ENCODE measurements at regions not wholly inside any gene's neighbourhood (a gene's known extent, or its start where the extent isn't known, plus 50 kb on each side); places are given as distances from the start of the nearest gene placed in this dataset.

DNA sequence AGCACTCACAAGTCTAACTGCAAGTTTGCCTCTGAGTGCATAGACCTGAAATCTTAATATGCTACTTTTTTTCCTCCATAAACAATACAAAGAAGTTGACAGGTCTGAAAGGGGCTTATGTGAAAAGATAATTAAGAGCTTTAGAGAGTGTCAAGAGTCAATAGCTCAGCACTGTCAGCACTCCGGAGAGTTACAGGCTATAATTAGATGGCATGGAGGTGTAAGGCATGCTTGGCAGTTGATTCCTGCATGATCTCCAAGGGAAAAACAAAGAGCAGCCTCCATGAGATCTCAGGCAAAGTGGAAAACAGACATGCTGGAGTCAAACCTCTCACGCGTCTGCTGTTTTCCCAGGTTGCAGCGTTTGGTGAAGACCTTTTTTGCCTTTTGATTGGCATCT lies 468.7 kb downstream of the TLE4 start:
- Histone ChIP-seq H3K36me3 (ENCODE audit: control insufficient read depth in 2 of 4, insufficient read depth in 4 of 4, low read length in 3 of 4) (no peaks in the 10 kb centered on the region), H3K14ac (ENCODE audit: insufficient read length) (no peak overlapping the region), H2AFZ (ENCODE audit: low read length) (peak overlapping the region; percentile 68; the same call in 1 of the 2 replicates), H4K8ac (ENCODE audit: extremely low read depth, insufficient read depth, low read length) (no peak overlapping the region), H3K4me2 (ENCODE audit: insufficient read depth in 1 of 2, low read depth in 2 of 2, low read length in 2 of 2) (no peak overlapping the region), H2BK5ac (ENCODE audit: low read depth, low read length) (no peak overlapping the region), H2AK5ac (ENCODE audit: low read depth, low read length) (no peak overlapping the region), H3K23ac (ENCODE audit: insufficient read length) (no peak overlapping the region), H3K56ac (replicated peaks; ENCODE audit: insufficient read length, low read depth, low read length) (no peak overlapping the region), H3K18ac (ENCODE audit: extremely low read depth, low read length) (no peak overlapping the region), H4K20me1 (replicated peaks in 1 of 2; ENCODE audit: control insufficient read depth in 1 of 2, insufficient read depth in 2 of 2, low read length in 2 of 2) (no peaks in the 10 kb centered on the region), H3K9ac (replicated peaks in 1 of 4; ENCODE audit: extremely low read depth in 1 of 4, low read depth in 3 of 4, low read length in 3 of 4) (no peak overlapping the region), H3K79me2 (ENCODE audit: control insufficient read depth in 1 of 2, insufficient read depth in 2 of 2, low read length in 2 of 2) (no peaks in the 10 kb centered on the region), H3K23me2 (ENCODE audit: low read depth, low read length) (no peaks in the 10 kb centered on the region), H3K4me1 (replicated peaks in 1 of 4; ENCODE audit: control insufficient read depth in 3 of 4, insufficient read depth in 4 of 4, low read length in 3 of 4) (no peaks in the 10 kb centered on the region), H3K27me3 (replicated peaks in 1 of 4; ENCODE audit: control insufficient read depth in 3 of 4, extremely low read depth in 1 of 4, insufficient read depth in 3 of 4, low read length in 3 of 4) (no peaks in the 10 kb centered on the region), H3K4me3 (ENCODE audit: extremely low read depth in 1 of 4, insufficient read depth in 2 of 4, low read depth in 3 of 4, low read length in 4 of 4) (no peak overlapping the region), H2BK15ac (ENCODE audit: low read length) (no peak overlapping the region), H3K27ac (ENCODE audit: low read depth, low read length) (no peak overlapping the region), H3K4ac (replicated peaks; ENCODE audit: insufficient read length, low read depth, low read length) (no peak overlapping the region), H2BK12ac (ENCODE audit: low read depth, low read length) (no peak overlapping the region), H3K79me1 (ENCODE audit: low read depth, low read length) (no peaks in the 10 kb centered on the region), H4K5ac (ENCODE audit: insufficient read length, low read depth, low read length) (no peak overlapping the region), H4K91ac (replicated peaks; ENCODE audit: insufficient read length, low read length) (no peak overlapping the region), H3K9me3 (ENCODE audit: insufficient read depth in 2 of 2, low read depth in 1 of 2, low read length in 1 of 2) (no peaks in the 10 kb centered on the region), H2BK120ac (replicated peaks; ENCODE audit: low read depth, low read length) (no peak overlapping the region), H2BK20ac (ENCODE audit: low read length) (no peak overlapping the region)
- 91% methylated on average over 4 of the region's 4 CpGs; no CpG with 5 or more reads in 1 of the 2 experiments for WGBS, 2 experiments (ENCODE audit: extremely low coverage in 1 of 2, insufficient coverage in 1 of 2, insufficient read length in 1 of 2, insufficient replicate concordance in 2 of 2, low coverage in 1 of 2, low lambda C conversion rate in 2 of 2, missing lambda C conversion rate in 1 of 2)
- ChIA-PET POLR2A (ENCODE audit: partially characterized antibody) (no interaction called here), CTCF (ENCODE audit: partially characterized antibody) (no interaction called here)
- TF ChIP-seq MAFK (IDR thresholded peaks at IDR 0.05; ENCODE audit: low read depth, low read length) (no peak), CEBPB (IDR thresholded peaks at IDR 0.05; ENCODE audit: low read depth, low read length) (no peak), SAP30 (IDR thresholded peaks at IDR 0.05; ENCODE audit: insufficient read depth, insufficient replicate concordance, low read length) (no peak), CHD2 (IDR thresholded peaks at IDR 0.05; ENCODE audit: low read length) (no peak), KDM5A (IDR thresholded peaks at IDR 0.05; ENCODE audit: low read length) (no peak), TAF7 (optimal IDR thresholded peaks at IDR 0.05; ENCODE audit: borderline replicate concordance, low read depth, low read length) (no peak), SIX5 (IDR thresholded peaks at IDR 0.05; ENCODE audit: low read depth, low read length) (no peak), RFX5 (IDR thresholded peaks at IDR 0.05; ENCODE audit: borderline replicate concordance, low read depth, low read length) (no peak), GTF2F1 (IDR thresholded peaks at IDR 0.05; ENCODE audit: borderline replicate concordance, low read depth, low read length) (no peak)
- FAIRE-seq (no peak), DNase-seq (ENCODE audit: low read depth in 1 of 2, low spot score in 2 of 2) (no peak)
